Ishikawa (cell line): ENCODE measurements at regions not wholly inside any gene's neighbourhood (a gene's known extent, or its start where the extent isn't known, plus 50 kb on each side); places are given as distances from the start of the nearest gene placed in this dataset.

Source experiments
- CEBPB ChIP-seq: IDR thresholded peaks from 2 replicates; pipeline ENCODE4 v1.6.1; 2012
- CREB1 ChIP-seq: IDR thresholded peaks from 2 replicates; pipeline ENCODE4 v1.6.1; 2012; ENCODE audit warnings: low read depth
- EGR1 ChIP-seq: IDR thresholded peaks from 2 replicates; pipeline ENCODE4 v1.6.1; 2012
- EP300 ChIP-seq: IDR thresholded peaks from 2 replicates; pipeline ENCODE4 v1.6.1; 2012; ENCODE audit warnings: borderline replicate concordance
- FOXM1 ChIP-seq: IDR thresholded peaks from 2 replicates; pipeline ENCODE4 v1.6.1; 2012; ENCODE audit warnings: low read depth, borderline replicate concordance
- NFIC ChIP-seq: IDR thresholded peaks from 2 replicates; pipeline ENCODE4 v1.6.1; 2012
- RAD21 ChIP-seq: IDR thresholded peaks from 2 replicates; pipeline ENCODE4 v1.6.1; 2012; ENCODE audit warnings: low read depth
- TAF1 ChIP-seq: IDR thresholded peaks from 2 replicates; pipeline ENCODE4 v1.6.1; 2012; ENCODE audit warnings: low read depth, mild to moderate bottlenecking
- TCF12 ChIP-seq: IDR thresholded peaks from 2 replicates; pipeline ENCODE4 v1.6.1; 2012; ENCODE audit warnings: low read depth
- TEAD4 ChIP-seq: IDR thresholded peaks from 2 replicates; pipeline ENCODE4 v1.6.1; 2012
- YY1 ChIP-seq: IDR thresholded peaks from 2 replicates; pipeline ENCODE4 v1.6.1; 2012; ENCODE audit warnings: low read depth
- ZBTB7A ChIP-seq: IDR thresholded peaks from 2 replicates; pipeline ENCODE4 v1.6.1; 2012; ENCODE audit warnings: low read depth
- TF ChIP-seq, protein P1 (sequence below): IDR thresholded peaks from 2 replicates; pipeline ENCODE4 v1.6.1; 2012
- TF ChIP-seq, protein P2 (sequence below): IDR thresholded peaks from 2 replicates; pipeline ENCODE4 v1.6.1; 2012
- TF ChIP-seq, protein P3 (sequence below): IDR thresholded peaks from 2 replicates; pipeline ENCODE4 v1.6.1; 2012; ENCODE audit warnings: low read depth, mild to moderate bottlenecking

DNA sequence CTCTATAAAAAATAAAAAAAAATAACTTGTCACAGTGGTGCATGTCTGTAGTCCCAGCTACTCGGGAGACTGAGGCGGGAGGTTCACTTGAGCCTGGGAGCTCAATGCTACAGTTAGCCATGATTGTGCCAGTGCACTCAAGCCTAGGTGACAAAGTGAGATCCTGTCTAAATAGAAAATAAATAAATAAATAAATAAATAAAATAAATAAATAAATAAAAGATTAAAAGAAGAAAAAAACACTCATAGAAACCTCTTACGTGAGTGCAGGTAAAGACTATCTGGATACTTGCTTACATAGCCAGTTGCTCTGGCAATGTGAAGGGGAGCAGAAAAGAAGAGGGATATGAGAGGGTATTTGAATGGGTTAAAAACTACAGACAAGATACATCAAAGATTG is 242.5 kb upstream of the PCDH15 start:
- TF ChIP-seq EGR1: no peak
- no peak for TF ChIP-seq TCF12
- no peak for TF ChIP-seq ZBTB7A
- TF ChIP-seq RAD21: no peak
- TF ChIP-seq YY1: no peak
- no peak for TF ChIP-seq TEAD4
- TF ChIP-seq, protein P1, sequence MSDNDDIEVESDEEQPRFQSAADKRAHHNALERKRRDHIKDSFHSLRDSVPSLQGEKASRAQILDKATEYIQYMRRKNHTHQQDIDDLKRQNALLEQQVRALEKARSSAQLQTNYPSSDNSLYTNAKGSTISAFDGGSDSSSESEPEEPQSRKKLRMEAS: no peak
- no peak for TF ChIP-seq FOXM1
- TF ChIP-seq CEBPB: no peak
- TF ChIP-seq, protein P2, sequence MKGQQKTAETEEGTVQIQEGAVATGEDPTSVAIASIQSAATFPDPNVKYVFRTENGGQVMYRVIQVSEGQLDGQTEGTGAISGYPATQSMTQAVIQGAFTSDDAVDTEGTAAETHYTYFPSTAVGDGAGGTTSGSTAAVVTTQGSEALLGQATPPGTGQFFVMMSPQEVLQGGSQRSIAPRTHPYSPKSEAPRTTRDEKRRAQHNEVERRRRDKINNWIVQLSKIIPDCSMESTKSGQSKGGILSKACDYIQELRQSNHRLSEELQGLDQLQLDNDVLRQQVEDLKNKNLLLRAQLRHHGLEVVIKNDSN: no peak
- TF ChIP-seq, protein P3, sequence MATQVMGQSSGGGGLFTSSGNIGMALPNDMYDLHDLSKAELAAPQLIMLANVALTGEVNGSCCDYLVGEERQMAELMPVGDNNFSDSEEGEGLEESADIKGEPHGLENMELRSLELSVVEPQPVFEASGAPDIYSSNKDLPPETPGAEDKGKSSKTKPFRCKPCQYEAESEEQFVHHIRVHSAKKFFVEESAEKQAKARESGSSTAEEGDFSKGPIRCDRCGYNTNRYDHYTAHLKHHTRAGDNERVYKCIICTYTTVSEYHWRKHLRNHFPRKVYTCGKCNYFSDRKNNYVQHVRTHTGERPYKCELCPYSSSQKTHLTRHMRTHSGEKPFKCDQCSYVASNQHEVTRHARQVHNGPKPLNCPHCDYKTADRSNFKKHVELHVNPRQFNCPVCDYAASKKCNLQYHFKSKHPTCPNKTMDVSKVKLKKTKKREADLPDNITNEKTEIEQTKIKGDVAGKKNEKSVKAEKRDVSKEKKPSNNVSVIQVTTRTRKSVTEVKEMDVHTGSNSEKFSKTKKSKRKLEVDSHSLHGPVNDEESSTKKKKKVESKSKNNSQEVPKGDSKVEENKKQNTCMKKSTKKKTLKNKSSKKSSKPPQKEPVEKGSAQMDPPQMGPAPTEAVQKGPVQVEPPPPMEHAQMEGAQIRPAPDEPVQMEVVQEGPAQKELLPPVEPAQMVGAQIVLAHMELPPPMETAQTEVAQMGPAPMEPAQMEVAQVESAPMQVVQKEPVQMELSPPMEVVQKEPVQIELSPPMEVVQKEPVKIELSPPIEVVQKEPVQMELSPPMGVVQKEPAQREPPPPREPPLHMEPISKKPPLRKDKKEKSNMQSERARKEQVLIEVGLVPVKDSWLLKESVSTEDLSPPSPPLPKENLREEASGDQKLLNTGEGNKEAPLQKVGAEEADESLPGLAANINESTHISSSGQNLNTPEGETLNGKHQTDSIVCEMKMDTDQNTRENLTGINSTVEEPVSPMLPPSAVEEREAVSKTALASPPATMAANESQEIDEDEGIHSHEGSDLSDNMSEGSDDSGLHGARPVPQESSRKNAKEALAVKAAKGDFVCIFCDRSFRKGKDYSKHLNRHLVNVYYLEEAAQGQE: no peak
- TF ChIP-seq CREB1: no peak

DNA sequence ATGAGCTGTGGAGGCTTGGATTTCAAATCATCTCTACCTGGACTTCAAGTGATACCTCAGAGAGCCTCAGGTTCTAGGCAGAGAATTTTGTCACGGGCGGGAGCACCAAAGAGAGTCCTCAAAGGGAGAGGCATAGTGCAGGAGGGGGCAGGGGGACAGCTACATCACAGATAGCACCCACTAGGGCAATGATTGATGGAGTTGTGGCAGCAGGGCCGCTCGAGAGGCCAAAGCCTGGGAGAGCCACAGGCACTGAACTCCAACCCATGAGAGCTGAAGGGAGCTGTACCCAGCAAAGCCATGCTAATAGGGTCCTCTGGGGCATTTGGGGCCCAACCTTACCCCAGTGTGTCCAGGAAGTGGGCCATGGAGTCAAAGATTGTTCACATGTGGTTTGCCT is 232.0 kb upstream of the PCDH15 start:
- TF ChIP-seq TEAD4: no peak
- no peak for TF ChIP-seq YY1
- no peak for TF ChIP-seq EP300
- TF ChIP-seq ZBTB7A: no peak
- TF ChIP-seq CEBPB: no peak
- TF ChIP-seq, protein P1: no peak
- no peak for TF ChIP-seq RAD21
- no peak for TF ChIP-seq CREB1

DNA sequence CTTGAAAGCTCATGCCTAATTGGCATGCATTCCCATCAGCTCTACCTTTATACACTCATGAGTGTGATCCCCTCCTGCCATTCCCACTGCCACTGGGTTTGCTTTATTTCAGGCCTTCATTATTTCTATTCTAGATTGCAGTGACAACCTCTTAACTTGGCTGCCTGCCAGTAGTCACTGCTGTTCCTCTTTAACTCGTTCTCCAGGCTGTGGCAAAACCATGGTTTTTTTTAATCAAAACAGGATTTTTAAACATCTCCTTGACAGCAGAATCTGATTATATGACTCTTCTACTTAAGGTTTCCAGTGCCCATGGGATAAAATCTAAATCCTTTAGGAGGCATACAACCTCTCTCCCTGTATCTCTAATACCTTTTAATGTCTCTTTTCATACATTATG is 223.7 kb upstream of the PCDH15 start:
- TF ChIP-seq, protein P1: no peak
- peak; percentile 67 for TF ChIP-seq NFIC

DNA sequence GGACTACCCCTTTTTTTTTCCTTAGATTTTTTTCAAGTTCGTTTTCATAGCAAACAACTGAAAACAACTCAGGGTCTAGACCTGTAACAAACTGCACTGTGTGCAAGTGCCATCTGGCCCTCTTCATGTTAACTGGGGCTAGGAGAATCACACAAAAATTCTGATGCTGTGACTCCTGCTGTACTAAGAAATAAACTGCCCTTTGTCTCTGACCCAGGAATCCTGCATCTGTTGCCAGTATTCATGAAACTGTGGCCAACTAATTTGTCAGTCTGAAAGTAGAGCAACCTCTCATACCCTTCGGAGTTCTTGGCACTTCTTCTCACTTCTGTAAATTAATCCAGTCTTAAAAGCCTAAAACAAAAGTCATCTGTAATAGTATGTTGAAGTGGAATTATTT is 218.4 kb upstream of the PCDH15 start:
- TF ChIP-seq TEAD4 (no peak), CEBPB (no peak), YY1 (no peak), EGR1 (no peak), TAF1 (no peak), CREB1 (no peak), EP300 (no peak), NFIC (no peak), ZBTB7A (no peak), RAD21 (no peak), FOXM1 (no peak), TCF12 (no peak)
- TF ChIP-seq, protein P1: no peak
- TF ChIP-seq, protein P2: no peak
- TF ChIP-seq, protein P3: no peak

DNA sequence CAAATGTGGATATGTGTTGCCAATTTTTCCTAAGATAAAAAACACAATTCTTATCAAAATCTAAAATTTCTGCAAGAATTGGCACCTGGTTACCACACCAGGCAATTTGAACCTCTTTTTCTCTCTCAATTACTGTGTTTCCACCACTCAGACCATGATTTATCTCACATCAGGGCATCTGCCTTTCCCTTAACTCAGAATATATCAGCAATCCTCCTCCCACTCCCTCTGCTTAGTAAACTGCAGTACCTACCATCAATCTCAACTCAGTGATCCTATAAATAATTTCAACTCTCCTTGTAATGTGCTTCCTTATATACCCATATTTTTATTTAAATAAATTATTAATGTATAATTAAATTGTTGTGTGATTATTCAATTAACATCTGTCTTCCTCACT is 212.3 kb upstream of the PCDH15 start:
- TF ChIP-seq, protein P2: no peak
- TF ChIP-seq, protein P3: no peak
- no peak for TF ChIP-seq YY1
- TF ChIP-seq CREB1: no peak
- TF ChIP-seq EP300: no peak
- TF ChIP-seq, protein P1: no peak
- TF ChIP-seq TEAD4: no peak
- TF ChIP-seq CEBPB: no peak
- TF ChIP-seq EGR1: no peak
- no peak for TF ChIP-seq ZBTB7A
- TF ChIP-seq RAD21: no peak
- no peak for TF ChIP-seq NFIC
- no peak for TF ChIP-seq TAF1
- TF ChIP-seq FOXM1: no peak
- TF ChIP-seq TCF12: no peak
